GM12891 (cell line): ENCODE measurements at regions not wholly inside any gene's neighbourhood (a gene's known extent, or its start where the extent isn't known, plus 50 kb on each side); places are given as distances from the start of the nearest gene placed in this dataset.

Source experiments
- PAX5 ChIP-seq: IDR thresholded peaks from 2 replicates; pipeline ENCODE4 v1.6.1; 2011; ENCODE audit warnings: low read length, moderate library complexity, mild to moderate bottlenecking; ENCODE audit not compliant: insufficient read depth, severe bottlenecking
- POLR2A ChIP-seq: IDR thresholded peaks from 2 replicates; pipeline ENCODE4 v1.6.1; 2011; ENCODE audit warnings: low read depth, low read length, control low read depth
- POLR2AphosphoS5 ChIP-seq: IDR thresholded peaks from 2 replicates; pipeline ENCODE4 v1.6.1; 2011; ENCODE audit warnings: low read depth, low read length, control low read depth
- POU2F2 ChIP-seq: IDR thresholded peaks from 2 replicates; pipeline ENCODE4 v1.6.1; 2011; ENCODE audit warnings: low read depth, mild to moderate bottlenecking, control low read depth, low read length, moderate library complexity
- SPI1 ChIP-seq: IDR thresholded peaks from 2 replicates; pipeline ENCODE4 v1.6.1; 2011; ENCODE audit warnings: low read depth, low read length, control low read depth
- TAF1 ChIP-seq: IDR thresholded peaks from 2 replicates; pipeline ENCODE4 v1.6.1; 2011; ENCODE audit warnings: low read depth, low read length, control low read depth

GRCh38 chr7:13016036-13016581 lies 328.7 kb downstream of the ARL4A start:
- no peak for TF ChIP-seq POLR2A
- no peak for TF ChIP-seq POLR2AphosphoS5
- TF ChIP-seq SPI1, result no peak
- no peak for TF ChIP-seq TAF1
- no peak for TF ChIP-seq POU2F2
- TF ChIP-seq PAX5, result no peak
